ENCODE measurements at regions not wholly inside any gene's neighbourhood (a gene's known extent, or its start where the extent isn't known, plus 50 kb on each side); places are given as distances from the start of the nearest gene placed in this dataset.

GRCh38 chr2:121076885-121077549 lies 208.0 kb downstream of the TFCP2L1 start:
- H3K36me3 Mint-ChIP-seq (ENCODE audit: low read depth): no peaks in the 10 kb centered on the region
- no peaks in the 10 kb centered on the region for H3K4me1 Mint-ChIP-seq (ENCODE audit: low read depth)
- DNase-seq (peak; percentile 75), ATAC-seq (peak; percentile 66)
- H3K9me3 Mint-ChIP-seq (ENCODE audit: insufficient read depth): no peaks in the 10 kb centered on the region
- H3K4me3 Mint-ChIP-seq: no peak overlapping the region
- H3K27me3 Mint-ChIP-seq (ENCODE audit: low read depth): peaks cover 24% of the 10 kb centered on the region
- ChIA-PET CTCF (interaction anchor here (0.8 to 2.0 kb wide), 5 partner anchors 9 to 279 kb away, joined by 3 to 11 read pairs (median 4); no protein-coding TSS in a partner anchor), POLR2A (no interaction called here)
- no peak overlapping the region for H3K27ac Mint-ChIP-seq

DNA sequence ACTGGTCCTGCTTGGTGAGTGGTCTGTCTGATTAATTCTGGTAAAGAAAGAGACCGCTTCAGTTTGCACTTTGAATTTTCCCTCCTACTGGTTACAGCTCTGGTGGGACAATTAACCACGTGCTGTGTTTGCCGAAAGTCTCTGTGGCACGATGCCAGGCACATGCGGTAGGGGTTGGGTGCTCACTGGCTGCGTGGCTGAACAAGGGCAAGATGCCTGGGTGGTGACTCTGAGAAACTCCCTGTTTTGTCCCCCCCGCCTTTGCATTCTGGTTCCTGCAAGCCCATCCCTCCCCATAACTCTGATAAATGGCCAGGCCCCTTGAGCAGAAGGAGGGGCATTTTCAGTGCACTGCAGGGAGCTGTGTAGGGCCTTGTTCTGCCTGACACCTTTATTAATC lies 206.1 kb downstream of the TFCP2L1 start:
- Mint-ChIP-seq H3K4me1 (ENCODE audit: low read depth) (no peaks in the 10 kb centered on the region), H3K9me3 (ENCODE audit: insufficient read depth) (no peaks in the 10 kb centered on the region), H3K27ac (no peak overlapping the region), H3K36me3 (ENCODE audit: low read depth) (no peaks in the 10 kb centered on the region), H3K4me3 (no peak overlapping the region), H3K27me3 (ENCODE audit: low read depth) (peaks cover 24% of the 10 kb centered on the region)
- CTCF ChIA-PET: interaction anchor here (0.6 to 2.5 kb wide), 9 partner anchors 9 to 389 kb away, joined by 3 to 14 read pairs (median 3); no protein-coding TSS in a partner anchor
- POLR2A ChIA-PET: no interaction called here
- no peak for DNase-seq
- ATAC-seq: no peak

GRCh38 chr2:121080013-121080772 lies 204.8 kb downstream of the TFCP2L1 start:
- Mint-ChIP-seq H3K9me3 (ENCODE audit: insufficient read depth) (no peaks in the 10 kb centered on the region), H3K4me3 (no peak overlapping the region), H3K27me3 (ENCODE audit: low read depth) (peaks cover 20% of the 10 kb centered on the region), H3K4me1 (ENCODE audit: low read depth) (no peaks in the 10 kb centered on the region), H3K36me3 (ENCODE audit: low read depth) (no peaks in the 10 kb centered on the region), H3K27ac (no peak overlapping the region)
- DNase-seq (peak; percentile 62), ATAC-seq (peak; percentile 32)
- ChIA-PET POLR2A (no interaction called here), CTCF (interaction anchor here (1.0 to 2.5 kb wide), 11 partner anchors 11 to 390 kb away, joined by 3 to 14 read pairs (median 4); no protein-coding TSS in a partner anchor)

GRCh38 chr2:121081701-121082100 lies 203.3 kb downstream of the TFCP2L1 start:
- Mint-ChIP-seq H3K36me3 (ENCODE audit: low read depth) (no peaks in the 10 kb centered on the region), H3K27me3 (ENCODE audit: low read depth) (peaks cover 8% of the 10 kb centered on the region), H3K9me3 (ENCODE audit: insufficient read depth) (no peaks in the 10 kb centered on the region), H3K4me1 (ENCODE audit: low read depth) (no peaks in the 10 kb centered on the region), H3K27ac (no peak overlapping the region), H3K4me3 (no peak overlapping the region)
- ChIA-PET POLR2A (no interaction called here), CTCF (no interaction called here)
- no peak for ATAC-seq
- DNase-seq: no peak

- Mint-ChIP-seq H3K9me3 (ENCODE audit: insufficient read depth) (no peaks in the 10 kb centered on the region), H3K27me3 (ENCODE audit: low read depth) (peaks cover 6% of the 10 kb centered on the region), H3K4me3 (no peak overlapping the region), H3K4me1 (ENCODE audit: low read depth) (no peaks in the 10 kb centered on the region), H3K27ac (no peak overlapping the region), H3K36me3 (ENCODE audit: low read depth) (no peaks in the 10 kb centered on the region)
- CTCF ChIA-PET: no interaction called here
- POLR2A ChIA-PET: interaction anchor here (0.6 kb wide), 1 partner anchor 337 kb away, joined by 3 read pairs; no protein-coding TSS in a partner anchor
- DNase-seq (no peak), ATAC-seq (no peak)
Observed at GRCh38 chr2:121082191-121082590, 202.8 kb downstream of the TFCP2L1 start.

- Mint-ChIP-seq H3K36me3 (ENCODE audit: low read depth) (no peaks in the 10 kb centered on the region), H3K27me3 (ENCODE audit: low read depth) (peaks cover 2% of the 10 kb centered on the region), H3K4me1 (ENCODE audit: low read depth) (no peaks in the 10 kb centered on the region), H3K4me3 (no peak overlapping the region), H3K9me3 (ENCODE audit: insufficient read depth) (no peaks in the 10 kb centered on the region), H3K27ac (no peak overlapping the region)
- DNase-seq (no peak), ATAC-seq (no peak)
- ChIA-PET POLR2A (interaction anchor here (1.3 kb wide), 1 partner anchor 9 kb away, joined by 3 read pairs; no protein-coding TSS in a partner anchor), CTCF (interaction anchor here (0.9 to 4.0 kb wide), 4 partner anchors 10 to 271 kb away, joined by 3 to 34 read pairs (median 6); no protein-coding TSS in a partner anchor)
Observed at GRCh38 chr2:121084130-121084680, 200.8 kb downstream of the TFCP2L1 start.

DNA sequence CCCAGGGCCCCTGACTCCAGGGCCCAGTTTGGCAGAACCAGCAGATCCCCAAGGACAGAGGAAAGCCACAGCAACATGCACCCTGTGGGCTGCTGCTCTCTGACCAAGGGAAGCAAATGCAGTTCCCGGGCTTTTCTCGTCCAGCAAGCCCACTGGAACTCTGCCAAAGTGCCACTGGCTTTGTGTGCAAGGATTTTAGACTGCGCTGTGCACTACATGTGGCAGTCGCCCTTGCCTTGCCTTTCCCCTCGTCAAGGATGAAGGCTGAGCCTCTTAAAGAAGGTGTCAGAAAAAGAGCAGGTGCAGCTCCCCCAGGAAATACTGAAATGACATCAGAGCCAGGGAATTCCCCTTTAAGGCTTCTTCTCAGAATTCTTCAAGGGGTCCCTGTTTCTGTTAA lies 199.2 kb downstream of the TFCP2L1 start:
- DNase-seq: no peak
- Mint-ChIP-seq H3K27ac (no peak overlapping the region), H3K9me3 (ENCODE audit: insufficient read depth) (no peaks in the 10 kb centered on the region), H3K4me1 (ENCODE audit: low read depth) (no peaks in the 10 kb centered on the region), H3K27me3 (ENCODE audit: low read depth) (peaks cover 2% of the 10 kb centered on the region), H3K4me3 (no peak overlapping the region), H3K36me3 (ENCODE audit: low read depth) (no peaks in the 10 kb centered on the region)
- ATAC-seq: no peak
- ChIA-PET POLR2A (no interaction called here), CTCF (interaction anchor here (0.8 to 4.0 kb wide), 6 partner anchors 9 to 269 kb away, joined by 3 to 34 read pairs (median 6); no protein-coding TSS in a partner anchor)

- Mint-ChIP-seq H3K9me3 (ENCODE audit: insufficient read depth) (no peaks in the 10 kb centered on the region), H3K4me1 (ENCODE audit: low read depth) (no peaks in the 10 kb centered on the region), H3K4me3 (no peak overlapping the region), H3K36me3 (ENCODE audit: low read depth) (no peaks in the 10 kb centered on the region), H3K27me3 (ENCODE audit: low read depth) (peaks cover 2% of the 10 kb centered on the region), H3K27ac (no peak overlapping the region)
- POLR2A ChIA-PET: no interaction called here
- no peak for ATAC-seq
- no peak for DNase-seq
- CTCF ChIA-PET: interaction anchor here (0.8 to 4.0 kb wide), 5 partner anchors 9 to 269 kb away, joined by 3 to 34 read pairs (median 6); no protein-coding TSS in a partner anchor
Observed at GRCh38 chr2:121086450-121086849, 198.6 kb downstream of the TFCP2L1 start.

DNA sequence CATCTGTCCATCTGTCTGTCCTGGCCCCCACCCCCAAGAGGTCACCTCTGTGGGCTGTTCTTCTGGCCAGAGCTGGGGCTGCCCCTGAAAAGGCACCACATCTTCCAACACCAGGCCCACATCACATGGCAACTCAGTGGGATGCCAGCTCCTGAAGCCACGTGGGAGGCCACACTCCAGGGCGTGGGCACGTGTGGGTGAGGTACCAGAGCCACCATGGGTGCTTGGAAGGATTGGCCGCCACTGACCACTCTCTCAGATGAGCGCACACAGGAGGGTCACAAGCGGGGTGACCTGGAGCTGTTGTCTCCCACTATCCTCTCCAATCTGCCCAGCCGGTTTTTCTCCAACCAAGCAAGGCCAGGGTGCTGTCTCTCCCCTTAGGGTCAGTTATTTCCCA lies 197.9 kb downstream of the TFCP2L1 start:
- CTCF ChIA-PET: interaction anchor here (2.3 to 4.0 kb wide), 2 partner anchors 10 to 268 kb away, joined by 11 to 34 read pairs; no protein-coding TSS in a partner anchor
- Mint-ChIP-seq H3K4me3 (no peak overlapping the region), H3K36me3 (ENCODE audit: low read depth) (no peaks in the 10 kb centered on the region), H3K27ac (no peak overlapping the region), H3K27me3 (ENCODE audit: low read depth) (peaks cover 2% of the 10 kb centered on the region), H3K9me3 (ENCODE audit: insufficient read depth) (no peaks in the 10 kb centered on the region), H3K4me1 (ENCODE audit: low read depth) (no peaks in the 10 kb centered on the region)
- POLR2A ChIA-PET: no interaction called here
- no peak for DNase-seq
- ATAC-seq: no peak

- no peaks in the 10 kb centered on the region for H3K4me1 Mint-ChIP-seq (ENCODE audit: low read depth)
- H3K9me3 Mint-ChIP-seq (ENCODE audit: insufficient read depth): no peaks in the 10 kb centered on the region
- no peak overlapping the region for H3K27ac Mint-ChIP-seq
- no peak overlapping the region for H3K4me3 Mint-ChIP-seq
- DNase-seq (no peak), ATAC-seq (no peak)
- ChIA-PET POLR2A (no interaction called here), CTCF (interaction anchor here (4.0 kb wide), 1 partner anchor 267 kb away, joined by 34 read pairs; no protein-coding TSS in a partner anchor)
- H3K27me3 Mint-ChIP-seq (ENCODE audit: low read depth): peaks cover 2% of the 10 kb centered on the region
- H3K36me3 Mint-ChIP-seq (ENCODE audit: low read depth): no peaks in the 10 kb centered on the region
Observed at GRCh38 chr2:121088251-121089165, 196.5 kb downstream of the TFCP2L1 start.

GRCh38 chr2:121089166-121089510 lies 195.9 kb downstream of the TFCP2L1 start:
- ChIA-PET POLR2A (no interaction called here), CTCF (no interaction called here)
- DNase-seq (no peak), ATAC-seq (no peak)
- Mint-ChIP-seq H3K36me3 (ENCODE audit: low read depth) (no peaks in the 10 kb centered on the region), H3K27me3 (ENCODE audit: low read depth) (peaks cover 5% of the 10 kb centered on the region), H3K4me3 (no peak overlapping the region), H3K9me3 (ENCODE audit: insufficient read depth) (no peaks in the 10 kb centered on the region), H3K27ac (no peak overlapping the region), H3K4me1 (ENCODE audit: low read depth) (no peaks in the 10 kb centered on the region)
